Globus pallidus (tissue), 1 donor: ENCODE measurements at regions not wholly inside any gene's neighbourhood (a gene's known extent, or its start where the extent isn't known, plus 50 kb on each side); places are given as distances from the start of the nearest gene placed in this dataset.

ENCODE experiments used
- DNase-seq: peaks from one replicate; pipeline ENCODE4 v3.0.0-alpha.2; 2015; ENCODE audit warnings: low spot score

- DNase-seq: no peak
These were observed 199.5 kb downstream of the NXNL2 start for GRCh38 chr9:88734527-88734926.

- DNase-seq: no peak
These were observed 201.2 kb downstream of the NXNL2 start for GRCh38 chr9:88736136-88736637.

- DNase-seq: no peak
These were observed 202.1 kb downstream of the NXNL2 start for GRCh38 chr9:88737031-88737430.

GRCh38 chr9:88737876-88738275 lies 202.9 kb downstream of the NXNL2 start:
- DNase-seq: no peak

GRCh38 chr9:88738709-88739108 lies 203.7 kb downstream of the NXNL2 start:
- DNase-seq: no peak

GRCh38 chr9:88739373-88739772 lies 204.4 kb downstream of the NXNL2 start:
- no peak for DNase-seq

GRCh38 chr9:88740844-88741243 lies 205.9 kb downstream of the NXNL2 start:
- no peak for DNase-seq

- DNase-seq: no peak
These were observed 206.4 kb downstream of the NXNL2 start for GRCh38 chr9:88741335-88741734.

- no peak for DNase-seq
These were observed 207.5 kb downstream of the NXNL2 start for GRCh38 chr9:88742483-88742882.

- DNase-seq: no peak
These were observed 207.9 kb downstream of the NXNL2 start for GRCh38 chr9:88742905-88743304.

- DNase-seq: no peak
These were observed 210.5 kb downstream of the NXNL2 start for GRCh38 chr9:88745276-88746001.

- no peak for DNase-seq
These were observed 211.2 kb downstream of the NXNL2 start for GRCh38 chr9:88746029-88746742.

GRCh38 chr9:88746743-88747398 lies 211.9 kb downstream of the NXNL2 start:
- DNase-seq: no peak

- DNase-seq: no peak
These were observed 212.8 kb downstream of the NXNL2 start for GRCh38 chr9:88747768-88748167.

GRCh38 chr9:88748566-88749261 lies 213.7 kb downstream of the NXNL2 start:
- DNase-seq: no peak

- no peak for DNase-seq
These were observed 214.4 kb downstream of the NXNL2 start for GRCh38 chr9:88749420-88749819.

GRCh38 chr9:88750832-88751360 lies 215.9 kb downstream of the NXNL2 start:
- no peak for DNase-seq

- no peak for DNase-seq
These were observed 216.8 kb downstream of the NXNL2 start for GRCh38 chr9:88751781-88752180.

- no peak for DNase-seq
These were observed 218.9 kb downstream of the NXNL2 start for GRCh38 chr9:88753691-88754367.

GRCh38 chr9:88754452-88754851 lies 219.5 kb downstream of the NXNL2 start:
- no peak for DNase-seq

- no peak for DNase-seq
These were observed 219.9 kb downstream of the NXNL2 start for GRCh38 chr9:88754886-88755285.
